ENCODE measurements at regions not wholly inside any gene's neighbourhood (a gene's known extent, or its start where the extent isn't known, plus 50 kb on each side); places are given as distances from the start of the nearest gene placed in this dataset.

DNA sequence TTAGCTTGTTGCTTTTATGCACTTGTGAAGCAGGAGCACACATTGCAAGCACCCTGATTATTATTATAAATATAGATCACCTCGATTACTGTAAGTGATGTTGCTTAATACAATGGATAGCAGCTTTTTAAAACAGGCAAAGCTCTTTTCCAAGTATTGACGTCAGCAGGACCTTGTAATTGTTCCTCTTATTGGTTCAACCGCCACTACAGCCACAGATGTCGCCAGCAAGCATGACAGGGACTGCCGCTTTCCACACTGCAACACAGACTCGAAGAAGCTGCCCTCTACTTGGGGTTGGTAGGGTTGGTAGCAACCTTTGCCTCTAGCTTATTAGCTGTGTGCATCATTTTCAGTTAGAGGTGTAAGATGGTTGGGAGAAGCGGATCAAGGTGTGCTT lies 167.6 kb downstream of the ZNF365 start:
- H3K9ac ChIP-seq (ENCODE audit: low read length in 3 of 3) = no peak overlapping the region
- TF ChIP-seq, protein P1, sequence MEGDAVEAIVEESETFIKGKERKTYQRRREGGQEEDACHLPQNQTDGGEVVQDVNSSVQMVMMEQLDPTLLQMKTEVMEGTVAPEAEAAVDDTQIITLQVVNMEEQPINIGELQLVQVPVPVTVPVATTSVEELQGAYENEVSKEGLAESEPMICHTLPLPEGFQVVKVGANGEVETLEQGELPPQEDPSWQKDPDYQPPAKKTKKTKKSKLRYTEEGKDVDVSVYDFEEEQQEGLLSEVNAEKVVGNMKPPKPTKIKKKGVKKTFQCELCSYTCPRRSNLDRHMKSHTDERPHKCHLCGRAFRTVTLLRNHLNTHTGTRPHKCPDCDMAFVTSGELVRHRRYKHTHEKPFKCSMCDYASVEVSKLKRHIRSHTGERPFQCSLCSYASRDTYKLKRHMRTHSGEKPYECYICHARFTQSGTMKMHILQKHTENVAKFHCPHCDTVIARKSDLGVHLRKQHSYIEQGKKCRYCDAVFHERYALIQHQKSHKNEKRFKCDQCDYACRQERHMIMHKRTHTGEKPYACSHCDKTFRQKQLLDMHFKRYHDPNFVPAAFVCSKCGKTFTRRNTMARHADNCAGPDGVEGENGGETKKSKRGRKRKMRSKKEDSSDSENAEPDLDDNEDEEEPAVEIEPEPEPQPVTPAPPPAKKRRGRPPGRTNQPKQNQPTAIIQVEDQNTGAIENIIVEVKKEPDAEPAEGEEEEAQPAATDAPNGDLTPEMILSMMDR (IDR thresholded peaks at IDR 0.05; ENCODE audit: borderline replicate concordance, extremely low read depth, insufficient read depth) = no peak
- H3K4me3 ChIP-seq (ENCODE audit: low read length in 3 of 3) = no peak overlapping the region
- H3K27ac ChIP-seq (ENCODE audit: low read depth in 2 of 2, low read length in 2 of 2) = no peak overlapping the region
- no peaks in the 10 kb centered on the region for H3K9me3 ChIP-seq (ENCODE audit: control insufficient read depth in 2 of 3, insufficient read depth in 1 of 3, low read length in 3 of 3)
- FAIRE-seq (no peak), DNase-seq (no peak)
- no peaks in the 10 kb centered on the region for H3K4me1 ChIP-seq (ENCODE audit: control insufficient read depth in 2 of 3, insufficient read depth in 2 of 3, low read depth in 1 of 3, low read length in 3 of 3)
- H3K27me3 ChIP-seq (ENCODE audit: control insufficient read depth, insufficient read depth, low read length) = no peaks in the 10 kb centered on the region
- intact Hi-C loops (cut with DNase I) = no loop called here
- no peaks in the 10 kb centered on the region for H3K36me3 ChIP-seq (ENCODE audit: control insufficient read depth in 2 of 3, insufficient read depth in 3 of 3, low read length in 3 of 3)

- intact Hi-C loops (cut with DNase I) = no loop called here
- FAIRE-seq (no peak), DNase-seq (peak in 2 of 5 donors; percentile 23 to 49)
- Histone ChIP-seq H3K9me3 (ENCODE audit: control insufficient read depth in 2 of 3, insufficient read depth in 1 of 3, low read length in 3 of 3) (no peaks in the 10 kb centered on the region), H3K4me1 (ENCODE audit: control insufficient read depth in 2 of 3, insufficient read depth in 2 of 3, low read depth in 1 of 3, low read length in 3 of 3) (no peaks in the 10 kb centered on the region), H3K27me3 (ENCODE audit: control insufficient read depth, insufficient read depth, low read length) (no peaks in the 10 kb centered on the region), H3K4me3 (ENCODE audit: low read length in 3 of 3) (no peak overlapping the region), H3K36me3 (ENCODE audit: control insufficient read depth in 2 of 3, insufficient read depth in 3 of 3, low read length in 3 of 3) (no peaks in the 10 kb centered on the region), H3K9ac (ENCODE audit: low read length in 3 of 3) (no peak overlapping the region), H3K27ac (ENCODE audit: low read depth in 2 of 2, low read length in 2 of 2) (no peak overlapping the region)
- TF ChIP-seq, protein P1 (IDR thresholded peaks at IDR 0.05; ENCODE audit: borderline replicate concordance, extremely low read depth, insufficient read depth) = no peak
These were observed 169.6 kb downstream of the ZNF365 start for GRCh38 chr10:62543571-62544355.

GRCh38 chr10:62545160-62546066 lies 171.2 kb downstream of the ZNF365 start:
- TF ChIP-seq, protein P1 (IDR thresholded peaks at IDR 0.05; ENCODE audit: borderline replicate concordance, extremely low read depth, insufficient read depth) = no peak
- intact Hi-C loops (cut with DNase I) = no loop called here
- no peak overlapping the region for H3K4me3 ChIP-seq (ENCODE audit: low read length in 3 of 3)
- no peak overlapping the region for H3K9ac ChIP-seq (ENCODE audit: low read length in 3 of 3)
- DNase-seq (no peak), FAIRE-seq (no peak)
- no peaks in the 10 kb centered on the region for H3K27me3 ChIP-seq (ENCODE audit: control insufficient read depth, insufficient read depth, low read length)
- H3K36me3 ChIP-seq (ENCODE audit: control insufficient read depth in 2 of 3, insufficient read depth in 3 of 3, low read length in 3 of 3) = no peaks in the 10 kb centered on the region
- no peak overlapping the region for H3K27ac ChIP-seq (ENCODE audit: low read depth in 2 of 2, low read length in 2 of 2)
- H3K4me1 ChIP-seq (ENCODE audit: control insufficient read depth in 2 of 3, insufficient read depth in 2 of 3, low read depth in 1 of 3, low read length in 3 of 3) = no peaks in the 10 kb centered on the region
- no peaks in the 10 kb centered on the region for H3K9me3 ChIP-seq (ENCODE audit: control insufficient read depth in 2 of 3, insufficient read depth in 1 of 3, low read length in 3 of 3)

All from kidney (tissue), 13 donors.